ENCODE measurements at regions not wholly inside any gene's neighbourhood (a gene's known extent, or its start where the extent isn't known, plus 50 kb on each side); places are given as distances from the start of the nearest gene placed in this dataset.

- no peak for DNase-seq (ENCODE audit: low read depth in 2 of 2)
Measured at GRCh38 chr4:152269448-152270191, 266.3 kb downstream of the FBXW7 start.

DNA sequence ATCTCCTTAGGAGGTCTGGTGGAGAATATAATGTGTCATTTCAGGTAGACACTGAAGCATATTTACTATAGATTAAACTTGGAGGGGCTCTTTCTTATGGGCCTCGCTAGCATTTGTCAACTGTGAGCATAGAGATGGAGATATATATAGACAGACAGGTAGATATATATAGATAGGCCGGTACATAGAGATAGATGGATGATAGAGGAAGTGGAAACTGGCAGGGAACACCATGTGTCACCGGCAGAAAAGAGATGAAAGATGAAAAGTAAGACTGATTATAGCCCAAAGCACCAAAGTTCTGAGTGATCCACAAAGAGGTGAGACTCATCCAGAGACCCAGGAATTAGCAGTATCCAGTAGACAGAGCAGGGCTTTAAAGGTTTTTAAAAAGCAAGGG, 268.1 kb downstream of the FBXW7 start:
- DNase-seq (ENCODE audit: low read depth in 2 of 2), result no peak

DNA sequence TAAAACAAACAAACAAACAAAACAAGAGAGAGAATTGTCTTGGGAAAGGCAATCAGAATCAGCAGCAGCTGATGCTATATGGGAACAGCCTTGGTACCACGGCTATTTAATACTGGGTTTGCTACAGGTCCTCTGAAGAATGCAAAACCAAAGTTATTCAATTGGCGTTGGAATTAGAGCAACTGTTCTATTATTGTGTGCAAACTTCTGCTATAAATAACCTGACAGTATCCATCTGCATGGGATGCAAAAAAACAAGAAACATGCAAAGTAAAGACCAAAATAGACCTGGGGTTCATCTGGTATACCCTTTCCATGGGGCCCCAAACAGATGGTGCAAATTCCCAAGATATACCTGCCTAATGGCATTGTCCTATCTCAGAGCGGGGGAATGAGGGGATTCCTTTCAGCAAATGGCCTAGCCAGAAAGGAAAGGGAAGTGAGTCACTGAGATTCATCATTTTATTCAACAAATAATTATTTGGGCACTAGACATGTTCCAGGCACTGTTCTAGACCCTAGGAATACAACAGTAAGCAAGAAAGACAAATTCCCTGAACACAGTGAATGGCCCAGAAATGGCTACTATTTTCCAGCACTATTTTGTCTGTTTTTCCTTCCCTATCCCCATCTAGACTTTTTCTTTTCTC, 268.9 kb downstream of the FBXW7 start:
- no peak for DNase-seq (ENCODE audit: low read depth in 2 of 2)

DNA sequence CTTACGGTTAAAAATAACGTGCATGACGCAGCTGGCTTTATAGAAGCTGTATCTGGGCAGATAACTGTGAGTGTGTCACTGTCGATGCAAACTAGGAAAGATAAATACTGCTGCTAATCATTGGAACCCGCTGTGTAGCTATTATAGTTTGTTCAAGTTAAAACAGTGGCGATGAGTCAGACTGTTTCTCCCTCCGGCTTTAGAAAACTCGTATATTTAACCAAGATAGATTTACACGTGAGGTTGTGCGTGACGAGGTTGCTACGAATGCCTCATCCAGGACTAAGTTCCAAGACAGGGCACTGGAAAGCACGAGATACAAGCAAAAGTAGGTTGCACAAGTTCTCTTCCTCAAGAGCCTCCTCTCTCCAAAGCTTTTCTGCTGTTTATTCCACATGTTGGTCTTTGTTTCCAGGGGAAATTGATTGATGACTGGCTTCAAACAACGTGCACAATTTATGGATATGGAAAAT, 270.7 kb downstream of the FBXW7 start:
- no peak for DNase-seq (ENCODE audit: low read depth in 2 of 2)

DNA sequence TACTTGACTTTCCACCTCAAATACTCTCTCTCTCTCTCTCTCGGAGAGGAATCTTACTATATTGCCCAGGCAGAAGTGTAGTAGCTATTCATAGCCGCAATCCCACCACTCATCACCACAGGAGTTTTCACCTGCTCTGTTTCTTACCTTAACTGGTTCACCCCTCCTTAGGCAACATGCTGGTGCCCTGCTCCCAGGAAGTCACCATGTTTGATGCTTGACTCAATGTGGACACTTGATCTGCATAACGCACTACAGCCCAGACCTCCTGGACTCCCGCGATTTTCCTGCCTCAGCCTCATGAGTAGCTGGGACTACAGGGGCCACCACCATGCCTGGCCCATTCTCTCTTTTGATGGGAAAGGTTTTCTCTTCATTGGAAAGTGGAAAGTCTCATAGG, 271.8 kb downstream of the FBXW7 start:
- DNase-seq (ENCODE audit: low read depth in 2 of 2), result no peak

DNA sequence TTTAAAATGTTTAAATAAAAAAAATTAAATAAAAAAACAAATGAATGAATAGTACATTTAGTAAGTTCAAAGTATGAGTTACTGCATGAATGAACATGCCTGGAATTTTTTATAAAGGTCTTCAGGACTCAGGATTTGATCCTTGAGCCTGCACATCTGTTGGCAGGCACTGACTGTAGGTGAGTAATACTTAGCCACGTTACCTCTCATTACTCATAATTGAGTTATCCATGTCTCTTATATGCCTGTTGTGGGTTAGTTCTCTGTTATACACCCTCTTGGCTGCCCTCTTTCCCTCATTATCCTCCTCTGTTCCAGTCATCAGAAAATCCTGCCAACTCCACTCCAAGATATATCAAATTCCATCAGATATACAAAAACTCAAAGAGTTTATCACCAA, 276.0 kb downstream of the FBXW7 start:
- DNase-seq (ENCODE audit: low read depth in 2 of 2), result no peak

DNA sequence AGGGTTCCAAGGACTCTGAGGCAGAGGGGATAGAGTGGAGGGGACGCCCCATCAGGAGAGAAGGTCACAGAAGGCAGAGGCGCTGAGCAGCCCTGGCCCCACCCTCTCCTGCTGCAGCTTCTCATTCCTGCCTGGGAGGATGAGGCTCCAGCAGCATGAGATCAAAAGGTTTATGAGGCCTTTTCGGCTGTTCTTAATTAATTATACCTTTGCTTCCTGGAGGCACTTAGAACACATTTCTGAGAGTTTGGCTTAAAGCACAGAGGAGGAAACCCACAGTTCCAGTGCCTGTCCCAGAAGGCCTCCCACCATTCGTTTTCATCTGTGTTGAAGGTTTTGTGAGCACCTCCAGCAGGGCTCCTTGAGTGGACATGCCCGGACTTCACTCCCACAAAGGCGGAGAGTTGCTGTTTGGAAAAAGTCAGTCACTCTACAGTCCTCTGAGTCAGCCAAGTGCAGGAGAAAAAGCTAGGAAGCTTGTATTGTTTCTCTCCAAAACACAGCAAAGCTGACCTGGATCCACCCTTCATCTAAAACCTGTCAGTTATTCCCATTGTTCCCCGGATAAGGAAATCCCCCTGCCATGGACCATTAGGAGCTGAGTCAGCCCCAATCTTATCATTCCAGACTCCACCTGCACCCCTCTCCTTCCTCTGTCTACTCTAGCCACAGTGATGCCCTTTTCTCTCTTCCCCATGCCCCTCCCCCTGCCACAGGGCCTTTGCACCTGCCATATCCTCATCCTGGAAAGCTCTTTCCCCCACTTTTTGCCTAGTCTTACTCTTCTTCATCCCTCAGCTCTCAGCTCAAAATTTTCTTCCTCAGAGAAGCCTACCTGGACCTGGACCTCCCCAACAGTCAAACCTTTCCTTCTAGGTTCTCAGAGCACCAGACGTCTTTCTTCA, 276.8 kb downstream of the FBXW7 start:
- DNase-seq (ENCODE audit: low read depth in 2 of 2), result no peak

GRCh38 chr4:152258391-152258790, 277.5 kb downstream of the FBXW7 start:
- DNase-seq (ENCODE audit: low read depth in 2 of 2), result no peak

DNA sequence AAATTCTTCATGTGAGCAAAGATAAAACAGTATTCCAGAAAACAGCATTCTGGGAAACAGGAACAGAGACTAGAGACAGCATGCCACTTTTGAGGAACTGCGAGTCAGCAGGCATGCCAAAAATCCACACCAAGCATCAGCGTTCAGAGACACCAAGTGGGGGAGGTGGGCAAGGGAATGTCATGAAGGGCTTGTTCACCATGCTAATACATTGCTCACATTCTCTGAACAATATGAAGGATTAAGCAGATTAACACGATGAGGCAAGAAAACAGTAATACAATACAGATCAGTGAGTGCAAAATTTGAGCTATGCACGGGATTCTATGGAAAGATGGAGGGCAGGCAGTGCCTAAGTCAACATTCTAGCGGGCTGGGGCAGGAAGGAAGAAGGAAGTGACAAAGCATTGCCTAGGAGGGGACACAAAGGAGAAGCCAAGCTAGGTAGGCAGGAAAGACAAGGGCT, 278.3 kb downstream of the FBXW7 start:
- DNase-seq (ENCODE audit: low read depth in 2 of 2), result no peak

DNA sequence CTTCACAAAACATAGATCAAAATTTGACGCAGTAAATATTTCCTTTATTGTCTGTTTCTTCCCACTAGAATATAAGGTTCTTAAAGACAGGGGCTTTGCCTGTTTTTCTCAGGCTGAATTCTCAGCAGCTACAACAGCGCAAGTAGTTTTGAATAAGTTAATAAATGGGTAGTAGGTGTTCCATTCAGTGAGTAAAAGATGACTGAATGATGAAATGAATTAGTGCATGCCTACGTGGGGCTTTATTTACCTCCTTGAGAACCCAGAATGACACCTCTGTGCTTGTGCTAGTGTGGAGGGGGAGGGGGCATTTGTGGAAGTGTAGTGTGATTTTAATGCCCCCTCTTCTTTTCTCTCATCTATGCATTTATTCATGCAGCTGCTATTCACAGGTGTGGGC, 278.9 kb downstream of the FBXW7 start:
- DNase-seq (ENCODE audit: low read depth in 2 of 2), result no peak

- peak; percentile 37 to 52 for DNase-seq (ENCODE audit: low read depth in 2 of 2)
Measured at GRCh38 chr4:152255437-152255836, 280.5 kb downstream of the FBXW7 start.

- no peak for DNase-seq (ENCODE audit: low read depth in 2 of 2)
Measured at GRCh38 chr4:152248347-152248746, 287.5 kb downstream of the FBXW7 start.

GRCh38 chr4:152247271-152247975, 288.5 kb downstream of the FBXW7 start:
- no peak for DNase-seq (ENCODE audit: low read depth in 2 of 2)

DNA sequence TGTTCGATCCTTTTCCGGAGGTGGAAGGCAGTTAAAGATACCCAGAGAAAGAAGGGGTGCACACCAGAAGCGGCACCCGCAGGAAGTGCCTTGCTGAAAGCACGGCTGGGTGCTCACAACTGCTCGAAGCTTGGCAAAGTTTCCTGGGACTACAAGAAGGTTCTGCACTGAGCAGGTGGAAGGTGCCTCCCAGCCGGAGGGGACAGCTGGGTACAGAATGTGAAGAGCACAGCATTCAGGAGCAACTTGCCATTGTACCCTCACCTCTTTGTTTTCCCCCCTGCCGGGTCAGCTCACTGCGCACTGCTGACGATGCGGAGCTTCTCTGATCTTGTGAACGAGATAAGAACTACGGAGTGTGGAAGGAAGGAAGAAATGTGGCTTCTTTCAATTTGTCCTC, 289.2 kb downstream of the FBXW7 start:
- no peak for DNase-seq (ENCODE audit: low read depth in 2 of 2)

DNA sequence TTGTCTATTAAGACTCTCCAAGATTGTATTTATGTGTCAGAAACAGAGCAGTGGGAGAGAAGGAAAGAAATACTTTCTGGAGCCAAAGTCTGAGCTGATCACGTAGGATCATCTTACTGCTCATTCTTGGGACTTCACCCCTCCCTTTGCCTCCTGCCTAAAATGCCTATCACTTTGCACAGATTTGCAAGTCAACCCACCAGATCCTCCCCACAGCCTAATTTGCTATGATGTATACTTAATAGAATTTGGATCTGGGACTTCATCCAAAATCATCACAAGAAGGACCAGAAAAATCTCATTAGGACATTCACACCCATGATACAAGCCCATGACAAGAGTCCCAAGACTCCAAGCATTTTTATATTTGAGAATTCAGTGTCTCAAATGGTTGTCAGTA, 290.2 kb downstream of the FBXW7 start:
- no peak for DNase-seq (ENCODE audit: low read depth in 2 of 2)

- no peak for DNase-seq (ENCODE audit: low read depth in 2 of 2)
Measured at GRCh38 chr4:152244659-152245058, 291.2 kb downstream of the FBXW7 start.

GRCh38 chr4:152243896-152244595, 291.8 kb downstream of the FBXW7 start:
- no peak for DNase-seq (ENCODE audit: low read depth in 2 of 2)

- DNase-seq (ENCODE audit: low read depth in 2 of 2), result no peak
Measured at GRCh38 chr4:152243206-152243605, 292.7 kb downstream of the FBXW7 start.

GRCh38 chr4:152240232-152240631, 295.7 kb downstream of the FBXW7 start:
- DNase-seq (ENCODE audit: low read depth in 2 of 2), result no peak

DNA sequence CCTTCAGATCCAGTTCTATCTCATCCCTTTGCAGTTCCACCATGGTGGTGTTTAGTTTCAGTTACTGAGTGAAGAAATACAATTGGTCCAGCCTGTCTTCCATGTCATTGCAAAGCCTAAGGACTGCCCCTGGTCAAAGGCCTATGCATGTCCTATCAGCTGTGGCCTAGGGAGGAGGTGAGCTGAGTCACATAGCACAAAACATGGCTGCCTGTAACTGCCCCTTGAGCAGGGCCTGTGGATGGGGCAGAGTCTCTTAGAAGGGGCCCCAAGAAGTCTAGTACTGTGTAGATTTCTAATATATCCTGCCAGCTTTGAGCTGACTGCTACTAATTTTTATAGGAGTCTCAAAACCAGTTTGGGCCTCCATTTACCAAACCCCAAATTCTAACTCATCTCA, 296.7 kb downstream of the FBXW7 start:
- no peak for DNase-seq (ENCODE audit: low read depth in 2 of 2)

DNA sequence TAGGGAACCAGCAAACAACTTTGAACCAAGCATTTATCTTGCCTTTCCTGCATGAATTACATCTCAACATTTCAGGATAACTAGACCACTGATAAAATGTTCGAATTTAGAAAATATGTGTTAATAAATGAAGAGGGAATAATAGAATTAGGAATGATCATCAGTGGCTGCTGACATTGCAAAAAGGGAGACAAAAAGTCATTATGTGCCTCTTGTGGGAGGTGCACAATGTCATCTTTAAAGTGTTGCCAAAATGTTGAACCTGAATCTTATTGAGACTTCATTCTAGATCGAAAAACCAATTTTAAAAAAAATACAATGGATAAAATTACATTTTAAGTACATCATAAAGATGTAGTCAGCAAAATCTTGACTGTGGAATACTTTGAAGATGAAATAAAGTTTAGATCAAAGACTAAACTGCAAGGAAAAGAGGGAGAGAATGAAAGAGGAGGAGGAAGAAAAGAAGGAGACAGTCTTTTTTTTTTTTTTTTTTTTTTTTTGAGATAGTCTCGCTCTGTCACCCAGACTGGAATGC, 299.3 kb downstream of the FBXW7 start:
- no peak for DNase-seq (ENCODE audit: low read depth in 2 of 2)
